ENCODE measurements at regions not wholly inside any gene's neighbourhood (a gene's known extent, or its start where the extent isn't known, plus 50 kb on each side); places are given as distances from the start of the nearest gene placed in this dataset.

DNA sequence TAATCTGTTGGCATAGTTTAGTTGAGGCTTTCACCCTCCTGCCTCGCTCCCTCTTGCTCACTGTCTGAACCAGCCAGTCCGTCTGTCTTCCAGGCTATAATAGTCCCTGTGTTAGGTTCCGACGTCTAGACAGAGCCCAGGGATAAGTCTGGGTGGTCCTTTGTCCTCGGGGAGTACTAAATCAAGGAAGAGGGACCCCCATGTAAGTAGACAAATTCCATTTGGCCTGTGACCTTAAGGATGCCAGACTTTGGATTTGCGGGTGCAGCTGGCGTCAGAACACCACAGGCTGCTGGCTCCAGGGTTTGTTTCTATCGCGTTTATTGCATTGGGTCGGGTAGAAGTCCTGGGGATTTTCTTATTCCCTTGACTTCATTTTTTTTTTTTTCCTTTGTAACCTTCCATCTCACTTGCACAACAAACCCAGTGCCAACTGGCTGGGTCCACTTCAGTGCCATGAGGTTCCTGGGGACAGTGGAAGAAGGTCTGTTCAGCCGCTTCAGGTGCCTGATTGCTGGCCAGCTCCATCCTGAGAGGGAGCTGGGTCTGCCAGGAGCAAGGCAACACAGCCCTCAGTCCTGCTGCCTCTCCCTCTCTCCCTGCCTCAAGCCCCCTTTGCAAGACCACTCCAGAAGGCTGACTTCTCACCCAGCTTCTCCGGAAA, 95.4 kb upstream of the KLHL25 start:
- DNase-seq (ENCODE audit: low read depth): no peak

DNA sequence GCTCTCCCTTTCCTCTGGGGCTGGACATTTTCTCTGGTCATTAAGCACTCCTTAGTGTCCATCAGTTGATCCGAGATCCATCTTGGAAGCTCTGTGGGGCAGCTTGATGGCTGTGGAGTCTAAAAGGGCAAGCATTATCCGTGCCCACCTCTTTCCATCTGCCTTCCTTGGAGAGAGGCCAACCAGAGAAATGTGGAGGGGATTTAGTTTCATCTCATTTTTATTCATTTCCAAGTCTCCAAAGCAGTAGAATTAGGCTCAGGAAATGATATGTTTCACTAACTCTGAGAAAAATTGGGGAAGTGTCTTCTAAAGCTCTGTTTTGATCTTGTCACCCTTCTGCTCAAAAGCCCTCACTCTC, 95.9 kb upstream of the KLHL25 start:
- no peak for DNase-seq (ENCODE audit: low read depth)

DNA sequence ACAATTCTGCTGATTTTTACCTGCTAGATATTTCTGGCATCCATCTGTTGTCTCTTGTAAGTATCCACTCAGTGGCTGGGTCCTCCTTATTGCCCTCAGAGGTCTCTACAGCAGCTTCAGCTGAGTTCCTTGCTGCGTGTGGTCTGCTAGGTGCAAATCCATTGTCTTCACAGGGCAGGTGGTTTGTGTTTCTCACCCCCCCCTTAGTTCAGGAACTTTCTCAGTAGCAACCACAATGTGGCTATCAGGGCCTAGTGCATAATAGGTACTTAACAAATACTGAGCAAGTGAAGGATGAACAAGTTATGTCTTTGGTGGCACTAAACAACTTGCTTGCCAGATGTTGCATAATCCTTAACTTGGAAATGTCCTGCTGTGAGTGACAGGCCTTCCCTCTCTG, 96.7 kb upstream of the KLHL25 start:
- no peak for DNase-seq (ENCODE audit: low read depth)

DNA sequence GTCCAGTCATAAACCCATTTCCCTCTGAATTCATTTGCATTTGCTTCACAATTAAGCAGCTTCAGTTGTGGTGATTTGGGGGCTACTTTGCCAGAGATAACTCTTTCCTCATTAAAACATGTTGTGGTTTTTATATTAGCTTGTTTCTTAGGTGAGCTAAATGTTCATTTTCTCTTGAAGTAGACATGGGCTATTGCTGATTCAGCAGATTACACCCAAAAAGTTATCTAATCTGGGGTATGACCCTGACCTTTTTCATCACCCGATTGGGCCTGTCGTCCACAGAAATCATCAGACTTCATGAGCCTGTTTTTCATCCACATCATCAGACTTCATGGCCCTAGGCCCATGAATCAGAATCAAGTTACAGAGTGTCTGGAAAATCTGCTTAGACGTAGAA, 97.5 kb upstream of the KLHL25 start:
- no peak for DNase-seq (ENCODE audit: low read depth)

DNA sequence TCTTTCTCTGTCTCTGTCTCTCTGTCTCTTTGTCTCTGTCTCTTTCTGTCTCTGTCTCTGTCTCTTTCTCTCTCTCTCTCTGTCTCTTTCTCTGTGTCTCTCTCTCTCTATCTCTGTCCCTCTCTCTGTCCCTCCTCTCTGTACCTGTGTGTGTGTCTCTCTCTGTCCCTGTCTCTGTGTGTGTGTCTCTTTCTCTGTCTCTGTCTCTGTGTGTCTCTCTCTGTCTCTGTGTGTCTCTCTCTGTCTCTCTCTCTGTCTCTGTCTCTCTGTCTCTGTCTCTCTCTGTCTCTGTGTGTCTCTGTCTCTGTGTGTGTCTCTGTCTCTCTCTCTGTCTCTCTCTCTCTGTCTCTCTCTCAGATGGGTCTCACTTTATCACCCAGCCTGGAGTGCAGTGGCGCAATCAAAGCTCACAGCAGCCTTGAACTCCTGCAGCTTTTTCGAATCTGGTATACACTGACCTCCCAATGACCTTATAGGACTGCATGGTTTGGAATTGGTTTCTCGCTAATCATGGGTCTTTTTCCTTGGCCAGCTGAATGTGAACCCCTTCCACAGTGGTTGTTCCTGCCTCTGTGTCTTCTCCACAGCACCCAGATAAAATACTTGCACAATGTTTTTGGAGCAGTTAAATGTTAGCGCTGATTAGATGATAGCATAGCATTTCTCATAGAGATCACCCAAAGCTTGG, 102.6 kb upstream of the KLHL25 start:
- no peak for DNase-seq (ENCODE audit: low read depth)

DNA sequence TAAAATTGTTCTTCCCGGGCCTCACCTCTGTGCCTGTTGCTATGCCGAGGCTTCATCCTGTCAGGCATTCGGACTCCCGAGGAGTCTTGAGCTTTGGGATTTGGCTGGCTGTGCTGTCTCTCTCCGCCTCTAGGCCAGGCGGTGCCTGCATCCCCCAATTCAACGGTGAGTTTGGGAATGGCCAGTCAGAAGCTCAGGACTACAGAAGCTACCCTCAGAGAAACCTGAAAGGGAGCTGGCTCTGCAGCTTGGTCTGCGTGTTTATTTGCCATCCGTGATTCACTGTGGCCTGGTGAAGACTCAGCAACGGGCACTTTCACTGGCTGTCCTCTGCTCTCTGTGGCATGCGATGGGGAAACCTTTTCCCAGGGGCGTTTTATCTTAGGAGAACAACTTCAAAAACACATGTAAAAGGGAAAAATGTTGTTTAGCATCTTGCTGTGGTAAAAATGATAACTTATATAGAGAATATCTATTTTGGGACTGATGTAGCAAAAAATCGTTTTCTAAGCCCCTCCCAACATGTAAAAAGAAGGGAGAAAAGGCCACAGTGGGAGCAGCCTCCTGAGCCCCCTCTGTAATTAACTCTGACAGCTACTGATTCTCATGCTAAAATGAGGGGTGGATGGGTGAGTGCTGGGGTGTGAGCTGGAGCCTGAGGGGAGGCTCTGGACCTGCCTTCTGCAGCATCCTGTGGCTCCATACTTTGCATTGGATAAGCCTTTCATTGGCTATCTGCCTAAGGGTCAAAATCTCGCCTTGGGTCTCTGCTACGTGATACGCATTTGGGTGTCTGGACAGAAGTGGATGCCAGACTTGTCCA, 103.4 kb upstream of the KLHL25 start:
- no peak for DNase-seq (ENCODE audit: low read depth)

DNA sequence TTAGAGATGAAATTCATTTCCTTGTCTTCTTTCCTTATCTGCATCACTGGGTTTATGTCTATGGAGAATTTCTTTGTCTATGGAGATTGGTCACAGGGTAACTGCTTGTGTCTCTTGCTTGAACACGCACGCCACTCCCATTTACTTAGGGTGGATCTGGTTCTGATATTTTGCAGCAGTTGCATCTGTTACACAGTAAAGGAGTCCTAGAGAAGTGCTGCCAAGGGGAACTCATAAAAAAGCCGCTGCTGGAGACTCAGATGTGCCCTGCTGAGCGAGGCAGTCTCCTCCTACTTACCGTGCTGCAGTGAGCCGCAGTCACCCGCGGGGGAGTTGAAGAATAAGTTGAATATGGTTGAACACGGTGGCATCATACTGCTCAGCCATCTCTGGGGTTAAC, 105.2 kb upstream of the KLHL25 start:
- DNase-seq (ENCODE audit: low read depth): no peak

DNA sequence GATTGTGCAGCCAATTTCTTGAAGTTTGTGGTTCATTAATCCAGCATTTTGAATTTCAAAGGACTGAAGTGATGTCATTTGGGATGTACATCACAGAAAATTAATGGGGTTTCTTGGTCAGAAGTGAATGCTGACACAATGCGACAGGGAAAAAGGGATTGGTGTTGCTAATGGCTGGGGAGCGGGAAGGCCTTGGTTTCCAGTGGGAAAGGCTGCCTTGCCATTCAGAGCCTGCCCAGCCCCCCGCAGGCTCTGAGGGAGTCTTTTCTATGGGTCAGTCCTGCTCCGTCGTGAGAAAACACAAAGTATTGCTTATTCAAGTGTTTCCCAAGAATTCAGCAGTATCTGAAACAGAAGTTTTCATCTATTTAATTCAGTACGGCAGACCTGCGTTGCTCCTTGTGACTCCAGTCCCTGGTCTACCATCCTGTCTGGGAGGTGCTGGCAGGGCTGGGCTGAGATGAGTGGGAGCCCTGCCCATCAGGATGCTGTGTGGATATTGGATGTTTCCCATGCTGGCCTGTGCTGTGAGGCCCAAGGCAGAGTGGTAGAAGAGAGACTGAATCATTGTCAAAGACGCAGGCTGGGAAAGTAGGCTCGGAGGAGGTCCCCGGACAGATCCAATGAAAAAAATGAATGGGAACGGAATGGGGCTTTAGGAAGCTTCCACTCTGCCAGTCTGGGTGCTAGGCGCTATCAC, 111.2 kb upstream of the KLHL25 start:
- DNase-seq (ENCODE audit: low read depth): no peak

DNA sequence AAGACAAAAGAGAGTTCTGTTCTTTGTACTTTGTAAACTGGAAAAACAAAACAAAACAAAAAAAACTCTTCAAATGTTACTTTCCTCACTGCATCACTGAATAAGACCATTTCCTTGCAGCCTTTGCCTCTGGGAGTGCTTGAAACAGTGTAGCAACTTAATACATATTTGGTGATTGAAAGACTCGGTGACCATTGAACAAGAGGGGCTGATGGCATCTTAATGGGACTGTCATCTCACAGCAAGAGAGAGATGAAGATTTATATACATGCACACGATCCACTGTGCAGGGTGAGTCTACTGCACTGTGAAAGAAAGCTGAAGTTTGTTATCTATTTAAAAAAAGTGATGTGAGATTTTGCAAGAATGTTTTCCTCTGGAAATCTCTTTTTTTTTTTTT, 111.9 kb upstream of the KLHL25 start:
- DNase-seq (ENCODE audit: low read depth): no peak

DNA sequence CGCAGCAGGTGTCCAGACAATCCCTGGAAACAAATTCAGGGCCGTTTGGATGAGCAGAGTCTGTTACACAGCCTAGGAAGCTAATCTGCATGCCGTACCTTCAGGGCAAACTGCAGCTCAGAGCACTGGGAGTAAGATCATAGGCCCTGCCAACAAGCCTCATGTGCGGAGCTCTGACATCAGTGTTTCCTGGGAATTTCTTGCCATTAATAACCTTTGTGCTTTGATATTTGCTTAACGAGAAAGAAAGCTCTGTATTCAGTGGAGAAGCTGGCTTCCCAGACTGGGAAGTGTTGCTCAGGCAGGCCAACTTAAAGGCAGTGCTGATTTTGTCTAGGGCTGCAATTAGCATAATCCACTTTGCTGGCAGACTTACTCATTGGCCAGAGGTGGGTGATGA, 116.1 kb upstream of the KLHL25 start:
- DNase-seq (ENCODE audit: low read depth): no peak

DNA sequence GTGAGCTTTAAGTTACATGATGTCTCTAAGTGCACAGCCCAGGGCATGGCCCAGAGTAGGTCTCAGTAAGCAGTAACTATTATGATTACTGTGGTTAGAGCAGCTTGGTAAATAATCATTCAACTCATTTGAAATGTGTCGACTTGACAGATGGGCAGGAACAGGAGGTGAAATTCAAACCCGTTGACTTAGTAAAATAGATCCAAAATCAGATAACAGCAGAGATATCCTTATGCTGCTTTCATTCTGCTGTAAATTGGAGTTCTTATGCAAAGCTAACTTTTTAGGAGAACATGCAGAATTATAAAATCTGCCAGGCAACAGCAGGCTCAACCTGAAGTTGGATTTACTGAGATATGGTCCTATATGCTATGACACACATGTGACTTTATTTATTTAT, 118.7 kb upstream of the KLHL25 start:
- no peak for DNase-seq (ENCODE audit: low read depth)

DNA sequence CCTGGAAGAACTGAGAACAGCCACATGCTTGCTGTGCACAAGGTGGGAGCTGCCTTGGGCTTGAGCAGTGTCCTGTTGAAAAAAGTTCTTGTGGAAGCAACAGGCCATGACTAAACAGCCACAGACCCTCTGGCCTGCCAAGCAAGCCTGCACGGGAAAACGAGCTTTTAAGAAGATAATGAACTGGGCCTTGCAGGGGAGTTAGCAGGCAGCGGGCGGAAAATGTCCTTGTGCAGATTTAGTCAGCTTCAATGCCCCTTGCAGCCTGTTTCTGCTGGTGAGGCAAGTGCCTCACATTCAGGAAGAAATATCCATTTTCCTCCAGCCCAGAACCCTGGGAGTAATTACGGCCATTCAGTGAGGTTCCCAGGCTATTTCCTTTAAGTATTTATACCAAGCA, 126.2 kb upstream of the KLHL25 start:
- DNase-seq (ENCODE audit: low read depth): no peak

DNA sequence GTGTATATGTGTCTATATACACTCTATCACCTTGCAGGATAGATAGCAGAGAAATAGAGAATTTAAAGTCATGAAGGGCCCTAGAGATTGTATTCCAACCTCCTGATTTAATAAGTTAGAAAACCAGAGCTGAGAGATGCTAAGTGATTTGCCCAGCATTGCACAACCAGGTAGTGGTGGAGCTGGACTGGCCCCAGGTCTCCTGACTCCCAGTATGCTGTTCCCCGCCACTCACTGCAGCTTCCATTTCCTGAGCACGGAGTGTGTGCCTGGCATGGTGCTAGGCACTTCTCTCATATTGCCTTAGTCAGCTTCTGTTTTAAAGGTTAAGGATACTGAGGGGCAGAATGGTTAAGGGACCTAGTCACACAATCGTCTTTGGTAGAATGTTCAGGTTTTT, 129.4 kb upstream of the KLHL25 start:
- DNase-seq (ENCODE audit: low read depth): no peak

DNA sequence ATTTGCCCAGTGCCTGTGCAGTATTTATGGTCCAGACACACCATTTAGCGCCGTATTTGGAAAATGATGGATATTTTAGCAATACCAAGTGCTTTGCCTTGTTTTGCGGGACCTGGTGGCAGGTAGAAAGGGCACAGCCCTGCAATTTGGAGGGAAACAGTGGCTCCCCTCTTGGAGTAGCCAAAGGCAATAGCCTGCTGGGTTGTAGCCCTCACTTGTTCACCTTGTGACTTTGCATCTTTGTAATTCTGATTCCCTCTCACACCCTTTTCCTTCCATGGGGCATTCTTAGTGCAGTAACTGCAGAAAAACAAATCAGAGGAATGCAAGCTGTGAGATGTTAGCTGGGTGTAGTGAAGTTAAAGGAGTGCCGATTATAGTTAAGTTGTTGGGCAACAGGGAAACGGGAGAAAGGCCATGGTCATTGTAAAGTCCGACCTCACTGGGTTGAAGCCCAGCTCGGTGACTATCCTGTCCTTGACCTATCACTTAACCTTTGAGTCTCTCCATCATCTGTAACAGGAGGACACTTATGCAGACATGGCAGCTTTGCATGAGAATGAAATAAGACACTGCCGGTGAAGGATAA, 131.0 kb upstream of the KLHL25 start:
- DNase-seq (ENCODE audit: low read depth): no peak

DNA sequence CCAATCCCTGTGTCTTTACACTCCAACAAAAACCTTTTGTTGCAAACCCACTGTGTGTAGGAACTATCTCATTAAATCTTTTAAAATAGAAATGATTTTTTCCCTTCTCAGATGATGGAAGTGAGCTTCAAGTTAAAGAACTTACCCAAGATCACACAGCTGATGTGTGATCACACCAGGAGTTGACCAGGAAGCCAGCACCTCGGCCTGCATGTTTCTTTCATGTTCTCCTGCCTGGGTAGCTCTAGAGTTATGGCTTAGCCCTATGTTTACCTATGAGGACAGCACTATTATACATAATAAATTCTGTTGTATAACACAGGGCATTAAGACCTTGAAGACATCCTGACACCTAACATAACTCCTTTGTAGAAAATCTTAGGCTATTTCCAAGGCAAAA, 132.1 kb upstream of the KLHL25 start:
- DNase-seq (ENCODE audit: low read depth): no peak

DNA sequence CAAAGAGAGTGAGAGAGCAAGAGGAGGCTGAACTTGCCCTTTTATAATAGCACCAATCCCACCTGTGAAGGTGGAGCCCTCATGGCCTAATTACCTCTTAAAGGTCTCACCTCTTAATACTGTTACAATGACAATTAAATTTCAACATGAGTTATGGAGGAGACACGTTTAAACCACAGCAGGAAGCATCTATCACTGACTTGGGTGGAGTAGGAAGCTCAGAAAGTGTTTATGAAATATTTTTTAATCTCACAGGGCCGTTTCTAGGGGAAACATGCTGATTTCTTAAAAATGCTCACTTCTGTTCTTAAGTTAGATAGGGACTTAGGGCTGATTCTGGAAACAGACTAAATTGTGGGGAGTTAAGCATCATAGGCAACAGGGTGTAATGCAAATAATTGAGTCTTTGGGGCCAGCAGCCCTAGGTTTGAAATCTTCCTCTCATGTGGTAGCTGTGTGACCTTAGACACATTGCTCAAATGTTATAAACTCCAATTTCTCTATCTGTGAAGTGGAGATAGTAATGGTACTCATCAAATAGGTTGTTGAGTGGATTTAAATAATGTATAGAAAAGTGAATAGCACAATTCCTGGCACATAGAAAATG, 133.3 kb upstream of the KLHL25 start:
- DNase-seq (ENCODE audit: low read depth): no peak

DNA sequence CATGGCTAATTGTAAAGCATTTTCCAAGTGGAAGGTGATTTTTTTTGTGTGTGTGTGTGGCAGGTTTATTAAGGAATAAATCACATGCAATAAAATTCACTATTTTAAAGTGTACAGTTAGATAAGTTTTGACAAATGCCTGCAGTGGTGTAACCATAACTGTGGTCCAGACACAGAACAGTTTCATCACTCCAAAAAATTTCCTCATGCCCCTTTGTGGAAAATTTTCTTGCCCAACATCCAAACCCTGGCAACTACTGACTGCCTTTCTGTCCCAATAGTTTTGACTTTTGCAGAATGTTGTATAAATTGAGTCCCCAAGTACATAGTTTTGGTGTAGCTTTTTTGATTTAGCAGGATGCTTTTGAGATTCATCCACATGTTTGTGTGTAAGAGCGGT, 135.1 kb upstream of the KLHL25 start:
- DNase-seq (ENCODE audit: low read depth): no peak

DNA sequence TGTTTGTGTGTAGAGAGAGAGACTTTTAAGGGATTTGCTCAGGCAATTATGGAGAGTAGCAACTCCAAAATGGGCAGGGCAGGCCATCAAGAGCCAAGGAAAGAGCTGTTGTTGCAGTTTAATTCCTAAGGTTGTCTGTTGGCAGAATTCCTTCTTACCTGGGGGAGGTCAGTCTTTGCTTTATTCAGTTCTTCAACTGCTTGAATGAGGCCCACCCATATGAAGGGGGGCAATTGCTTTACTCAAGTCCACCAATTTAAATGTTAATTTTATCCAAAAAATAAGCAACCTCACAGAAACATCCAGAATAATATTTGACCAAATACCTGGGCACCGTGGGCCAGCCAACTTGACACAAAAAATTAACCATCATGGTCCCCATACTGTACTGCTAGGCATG, 137.7 kb upstream of the KLHL25 start:
- DNase-seq (ENCODE audit: low read depth): no peak

DNA sequence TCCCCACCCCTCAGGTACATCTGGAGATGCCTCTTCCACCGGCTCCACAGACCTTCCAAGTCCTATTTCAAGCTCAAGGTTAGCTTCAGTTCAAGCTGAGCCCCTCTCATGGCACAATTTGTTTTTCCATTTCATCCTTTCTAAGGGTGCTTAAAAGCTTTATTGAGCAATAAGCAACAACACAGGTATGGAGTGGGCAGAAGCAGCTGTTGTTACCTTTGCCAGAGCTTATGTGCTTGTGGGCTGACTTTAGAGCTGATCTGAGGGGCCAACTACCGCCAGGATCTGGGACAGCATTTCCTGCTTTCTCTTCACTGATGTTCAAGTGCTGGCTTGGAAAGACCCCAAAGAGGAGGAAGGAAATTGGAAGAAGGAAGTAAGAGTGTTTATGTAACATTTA, 140.0 kb upstream of the KLHL25 start:
- no peak for DNase-seq (ENCODE audit: low read depth)

DNA sequence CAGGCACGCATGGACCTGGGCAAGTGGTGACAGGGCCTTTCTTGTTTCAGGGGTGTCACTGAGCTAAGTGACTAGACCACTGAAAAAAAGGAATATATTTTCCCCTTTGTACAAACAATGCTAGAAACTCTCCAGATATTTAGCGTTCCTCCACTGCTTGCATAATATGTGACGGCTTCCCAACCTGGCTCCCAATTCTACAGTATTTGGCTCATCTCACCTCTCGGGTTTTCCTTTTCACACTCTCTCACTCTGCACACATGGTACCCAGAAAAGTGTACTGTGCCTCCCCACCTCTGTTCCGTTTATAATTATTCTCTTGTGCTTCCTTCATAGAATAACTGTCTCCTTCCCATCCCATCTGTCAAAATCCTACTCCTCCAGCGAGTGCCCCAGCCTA, 140.5 kb upstream of the KLHL25 start:
- no peak for DNase-seq (ENCODE audit: low read depth)

DNA sequence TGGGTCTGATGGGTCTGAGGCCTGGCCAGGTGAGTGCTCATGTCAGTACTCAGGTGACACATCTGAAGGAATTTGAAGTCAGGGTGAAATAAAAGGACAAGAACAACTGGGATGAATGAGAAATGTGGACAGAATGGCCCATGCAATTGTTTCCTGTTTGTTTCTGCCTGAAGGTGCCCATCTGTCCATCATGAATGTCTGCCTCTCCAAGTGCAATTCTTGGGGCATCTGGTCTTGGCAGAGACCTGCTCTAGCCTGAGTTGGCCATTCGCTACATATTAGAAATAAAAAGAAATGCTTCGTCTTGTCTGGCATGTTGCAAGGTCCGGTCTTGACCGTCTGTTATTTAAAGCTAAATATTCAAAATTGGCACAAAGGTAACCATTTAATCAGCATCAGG, 142.0 kb upstream of the AGBL1 start:
- no peak for DNase-seq (ENCODE audit: low read depth)
